ENCODE measurements at regions not wholly inside any gene's neighbourhood (a gene's known extent, or its start where the extent isn't known, plus 50 kb on each side); places are given as distances from the start of the nearest gene placed in this dataset.

DNA sequence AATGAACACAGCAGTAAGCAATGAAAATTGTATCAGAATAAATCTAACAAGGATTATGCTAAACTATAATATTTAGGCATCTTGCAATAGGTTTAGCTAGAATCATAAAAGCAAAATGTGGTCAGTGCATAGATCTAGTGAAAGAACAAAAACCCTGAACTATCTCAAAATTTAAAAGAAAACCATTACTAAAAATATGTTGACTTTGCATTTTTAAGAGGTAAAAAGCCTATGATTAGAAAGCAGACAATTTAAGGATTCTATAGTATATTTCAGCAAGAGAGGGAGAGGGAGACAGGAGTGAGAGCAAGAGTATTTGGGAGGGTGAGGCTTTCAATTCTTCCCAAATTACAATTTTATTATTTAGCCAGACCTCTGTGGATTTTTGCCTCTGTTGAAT, 219.4 kb downstream of the TTLL7 start:
- Mint-ChIP-seq H3K9me3 (peaks cover 9% of the 10 kb centered on the region), H3K27me3 (ENCODE audit: low read depth) (no peaks in the 10 kb centered on the region), H3K4me3 (no peak overlapping the region), H3K36me3 (0 out of 2 replicates have a peak, but pooled peaks cover 3% of the 10 kb centered on the region), H3K27ac (no peak overlapping the region), H3K4me1 (peaks cover 28% of the 10 kb centered on the region)
- TF ChIP-seq SMAD4 (CRISPR knock-in tag; IDR thresholded peaks at IDR 0.05) (no peak), ZNF671 (CRISPR knock-in tag; IDR thresholded peaks at IDR 0.05) (no peak), ZBTB21 (CRISPR knock-in tag; IDR thresholded peaks at IDR 0.05; ENCODE audit: borderline replicate concordance) (no peak), FOXJ3 (CRISPR knock-in tag; IDR thresholded peaks at IDR 0.05; ENCODE audit: borderline replicate concordance) (no peak), SP1 (CRISPR knock-in tag; conservative IDR thresholded peaks at IDR 0.05) (no peak), JUN (CRISPR knock-in tag; IDR thresholded peaks at IDR 0.05) (no peak), IRF1 (CRISPR knock-in tag; IDR thresholded peaks at IDR 0.05) (no peak), E2F4 (CRISPR knock-in tag; IDR thresholded peaks at IDR 0.05; ENCODE audit: borderline replicate concordance, low read depth) (no peak), FOXP1 (CRISPR knock-in tag; IDR thresholded peaks at IDR 0.05; ENCODE audit: borderline replicate concordance) (no peak), GRHL2 (CRISPR knock-in tag; IDR thresholded peaks at IDR 0.05; ENCODE audit: insufficient replicate concordance, severe bottlenecking) (no peak), PRRX2 (CRISPR knock-in tag; IDR thresholded peaks at IDR 0.05) (no peak)
- TF ChIP-seq, protein P1, sequence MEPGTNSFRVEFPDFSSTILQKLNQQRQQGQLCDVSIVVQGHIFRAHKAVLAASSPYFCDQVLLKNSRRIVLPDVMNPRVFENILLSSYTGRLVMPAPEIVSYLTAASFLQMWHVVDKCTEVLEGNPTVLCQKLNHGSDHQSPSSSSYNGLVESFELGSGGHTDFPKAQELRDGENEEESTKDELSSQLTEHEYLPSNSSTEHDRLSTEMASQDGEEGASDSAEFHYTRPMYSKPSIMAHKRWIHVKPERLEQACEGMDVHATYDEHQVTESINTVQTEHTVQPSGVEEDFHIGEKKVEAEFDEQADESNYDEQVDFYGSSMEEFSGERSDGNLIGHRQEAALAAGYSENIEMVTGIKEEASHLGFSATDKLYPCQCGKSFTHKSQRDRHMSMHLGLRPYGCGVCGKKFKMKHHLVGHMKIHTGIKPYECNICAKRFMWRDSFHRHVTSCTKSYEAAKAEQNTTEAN (CRISPR knock-in tag; IDR thresholded peaks at IDR 0.05): no peak
- TF ChIP-seq, protein P2, sequence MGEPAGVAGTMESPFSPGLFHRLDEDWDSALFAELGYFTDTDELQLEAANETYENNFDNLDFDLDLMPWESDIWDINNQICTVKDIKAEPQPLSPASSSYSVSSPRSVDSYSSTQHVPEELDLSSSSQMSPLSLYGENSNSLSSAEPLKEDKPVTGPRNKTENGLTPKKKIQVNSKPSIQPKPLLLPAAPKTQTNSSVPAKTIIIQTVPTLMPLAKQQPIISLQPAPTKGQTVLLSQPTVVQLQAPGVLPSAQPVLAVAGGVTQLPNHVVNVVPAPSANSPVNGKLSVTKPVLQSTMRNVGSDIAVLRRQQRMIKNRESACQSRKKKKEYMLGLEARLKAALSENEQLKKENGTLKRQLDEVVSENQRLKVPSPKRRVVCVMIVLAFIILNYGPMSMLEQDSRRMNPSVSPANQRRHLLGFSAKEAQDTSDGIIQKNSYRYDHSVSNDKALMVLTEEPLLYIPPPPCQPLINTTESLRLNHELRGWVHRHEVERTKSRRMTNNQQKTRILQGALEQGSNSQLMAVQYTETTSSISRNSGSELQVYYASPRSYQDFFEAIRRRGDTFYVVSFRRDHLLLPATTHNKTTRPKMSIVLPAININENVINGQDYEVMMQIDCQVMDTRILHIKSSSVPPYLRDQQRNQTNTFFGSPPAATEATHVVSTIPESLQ (CRISPR knock-in tag; IDR thresholded peaks at IDR 0.05): no peak
- TF ChIP-seq, protein P3, sequence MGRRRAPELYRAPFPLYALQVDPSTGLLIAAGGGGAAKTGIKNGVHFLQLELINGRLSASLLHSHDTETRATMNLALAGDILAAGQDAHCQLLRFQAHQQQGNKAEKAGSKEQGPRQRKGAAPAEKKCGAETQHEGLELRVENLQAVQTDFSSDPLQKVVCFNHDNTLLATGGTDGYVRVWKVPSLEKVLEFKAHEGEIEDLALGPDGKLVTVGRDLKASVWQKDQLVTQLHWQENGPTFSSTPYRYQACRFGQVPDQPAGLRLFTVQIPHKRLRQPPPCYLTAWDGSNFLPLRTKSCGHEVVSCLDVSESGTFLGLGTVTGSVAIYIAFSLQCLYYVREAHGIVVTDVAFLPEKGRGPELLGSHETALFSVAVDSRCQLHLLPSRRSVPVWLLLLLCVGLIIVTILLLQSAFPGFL (CRISPR knock-in tag; IDR thresholded peaks at IDR 0.05; ENCODE audit: borderline replicate concordance): no peak
- ATAC-seq (no peak), DNase-seq (ENCODE audit: low spot score) (no peak)
- CTCF ChIA-PET: no interaction called here
- POLR2A ChIA-PET: no interaction called here

DNA sequence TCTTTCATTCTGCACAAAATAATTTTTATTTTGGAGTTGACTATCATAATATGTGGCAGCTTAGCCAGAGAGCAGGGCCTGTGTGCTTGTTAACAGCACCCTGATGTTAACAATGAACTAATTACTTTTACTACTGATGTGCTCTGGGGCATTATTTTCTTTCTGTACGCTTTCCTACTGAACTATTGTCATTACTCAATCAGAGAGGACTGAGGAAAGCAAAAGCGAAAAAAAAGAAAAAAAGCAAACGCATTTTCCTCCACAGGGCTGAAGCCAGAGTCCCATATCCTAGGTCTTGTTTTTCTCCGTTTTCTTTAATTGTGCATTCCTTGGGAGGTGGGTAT, 221.2 kb downstream of the TTLL7 start:
- no peak overlapping the region for H3K4me3 Mint-ChIP-seq
- no peak overlapping the region for H3K27ac Mint-ChIP-seq
- DNase-seq (ENCODE audit: low spot score) (no peak), ATAC-seq (no peak)
- ChIA-PET POLR2A (no interaction called here), CTCF (interaction anchor here (0.8 kb wide), 1 partner anchor 947 kb away, joined by 3 read pairs; no protein-coding TSS in a partner anchor)
- peaks cover 28% of the 10 kb centered on the region for H3K4me1 Mint-ChIP-seq
- no peak for TF ChIP-seq SP1 (CRISPR knock-in tag; conservative IDR thresholded peaks at IDR 0.05)
- no peak for TF ChIP-seq OVOL2 (CRISPR knock-in tag; IDR thresholded peaks at IDR 0.05; ENCODE audit: borderline replicate concordance)
- TF ChIP-seq ESRRA (CRISPR knock-in tag; IDR thresholded peaks at IDR 0.05; ENCODE audit: borderline replicate concordance): no peak
- TF ChIP-seq E2F1 (CRISPR knock-in tag; IDR thresholded peaks at IDR 0.05): no peak
- TF ChIP-seq KAT7 (CRISPR knock-in tag; IDR thresholded peaks at IDR 0.05; ENCODE audit: borderline replicate concordance): no peak
- no peak for TF ChIP-seq ZNF219 (CRISPR knock-in tag; IDR thresholded peaks at IDR 0.05; ENCODE audit: borderline replicate concordance)
- TF ChIP-seq, protein P4, sequence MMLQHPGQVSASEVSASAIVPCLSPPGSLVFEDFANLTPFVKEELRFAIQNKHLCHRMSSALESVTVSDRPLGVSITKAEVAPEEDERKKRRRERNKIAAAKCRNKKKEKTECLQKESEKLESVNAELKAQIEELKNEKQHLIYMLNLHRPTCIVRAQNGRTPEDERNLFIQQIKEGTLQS (CRISPR knock-in tag; conservative IDR thresholded peaks at IDR 0.05): no peak
- no peaks in the 10 kb centered on the region for H3K36me3 Mint-ChIP-seq
- H3K9me3 Mint-ChIP-seq: no peaks in the 10 kb centered on the region
- H3K27me3 Mint-ChIP-seq (ENCODE audit: low read depth): no peaks in the 10 kb centered on the region
